KG1 (cell line): ENCODE measurements at regions not wholly inside any gene's neighbourhood (a gene's known extent, or its start where the extent isn't known, plus 50 kb on each side); places are given as distances from the start of the nearest gene placed in this dataset.

Experiments
- DNase-seq: peaks from one replicate; lab custom pipeline; 2025; lab: John Stamatoyannopoulos, UW

GRCh38 chrX:139120760-139121159 lies 409.2 kb upstream of the FGF13 start:
- no peak for DNase-seq

- DNase-seq, result no peak
Observed at GRCh38 chrX:139113708-139114107, 402.2 kb upstream of the FGF13 start.

GRCh38 chrX:139112432-139112831 lies 400.9 kb upstream of the FGF13 start:
- DNase-seq, result no peak

- DNase-seq, result no peak
Observed at GRCh38 chrX:139106069-139106468, 394.6 kb upstream of the FGF13 start.

- DNase-seq, result no peak
Observed at GRCh38 chrX:139094671-139095592, 383.4 kb upstream of the FGF13 start.

GRCh38 chrX:139093201-139093600 lies 381.7 kb upstream of the FGF13 start:
- no peak for DNase-seq

- DNase-seq, result no peak
Observed at GRCh38 chrX:139091878-139092277, 380.4 kb upstream of the FGF13 start.

GRCh38 chrX:139091066-139091465 lies 379.5 kb upstream of the FGF13 start:
- DNase-seq, result no peak

GRCh38 chrX:139086246-139086645 lies 374.7 kb upstream of the FGF13 start:
- DNase-seq, result no peak

GRCh38 chrX:139085404-139085803 lies 373.9 kb upstream of the FGF13 start:
- DNase-seq, result no peak

- DNase-seq, result no peak
Observed at GRCh38 chrX:139083191-139083590, 371.7 kb upstream of the FGF13 start.

- DNase-seq, result no peak
Observed at GRCh38 chrX:139081965-139082364, 370.4 kb upstream of the FGF13 start.

GRCh38 chrX:139079789-139080188 lies 368.3 kb upstream of the FGF13 start:
- no peak for DNase-seq

- no peak for DNase-seq
Observed at GRCh38 chrX:139078761-139079280, 367.3 kb upstream of the FGF13 start.

- no peak for DNase-seq
Observed at GRCh38 chrX:139078342-139078741, 366.8 kb upstream of the FGF13 start.

GRCh38 chrX:139077281-139078250 lies 366.0 kb upstream of the FGF13 start:
- no peak for DNase-seq

GRCh38 chrX:139063364-139063763 lies 351.8 kb upstream of the FGF13 start:
- DNase-seq, result no peak

- no peak for DNase-seq
Observed at GRCh38 chrX:139058831-139059495, 347.4 kb upstream of the FGF13 start.

- DNase-seq, result no peak
Observed at GRCh38 chrX:139052461-139052860, 340.9 kb upstream of the FGF13 start.

GRCh38 chrX:139049465-139049864 lies 337.9 kb upstream of the FGF13 start:
- DNase-seq, result no peak

GRCh38 chrX:139044680-139045079 lies 333.2 kb upstream of the FGF13 start:
- DNase-seq, result no peak

- no peak for DNase-seq
Observed at GRCh38 chrX:139039041-139039440, 327.5 kb upstream of the FGF13 start.
